ENCODE measurements at regions not wholly inside any gene's neighbourhood (a gene's known extent, or its start where the extent isn't known, plus 50 kb on each side); places are given as distances from the start of the nearest gene placed in this dataset.

GRCh38 chr4:32022071-32022470 lies 1301.9 kb downstream of the PCDH7 start:
- TF ChIP-seq CTCF (conservative IDR thresholded peaks at IDR 0.05; ENCODE audit: low read length) (no peak), EZH2phosphoT487 (IDR thresholded peaks at IDR 0.05; ENCODE audit: borderline replicate concordance, low read depth, low read length) (no peak)
